ENCODE measurements at regions not wholly inside any gene's neighbourhood (a gene's known extent, or its start where the extent isn't known, plus 50 kb on each side); places are given as distances from the start of the nearest gene placed in this dataset.

DNA sequence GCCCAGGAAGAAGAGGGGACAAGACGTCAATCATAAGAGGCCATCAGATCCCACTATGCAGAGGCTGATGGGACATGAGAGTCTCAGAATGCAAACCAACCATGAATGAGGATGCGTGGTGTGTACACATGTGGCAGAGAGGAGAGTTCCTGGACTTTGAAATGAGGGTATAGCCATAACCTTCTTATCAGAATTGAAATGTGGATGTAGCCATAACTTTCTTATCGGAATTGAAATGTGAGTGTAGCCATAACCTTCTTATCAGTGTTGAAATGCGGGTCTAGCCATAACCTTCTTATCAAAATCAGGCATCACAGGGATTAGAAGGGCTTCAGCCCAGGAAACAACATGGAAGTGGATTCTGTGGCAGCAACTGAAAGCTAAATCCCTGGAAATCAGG is 415.5 kb upstream of the FAT1 start:
- DNase-seq: no peak

DNA sequence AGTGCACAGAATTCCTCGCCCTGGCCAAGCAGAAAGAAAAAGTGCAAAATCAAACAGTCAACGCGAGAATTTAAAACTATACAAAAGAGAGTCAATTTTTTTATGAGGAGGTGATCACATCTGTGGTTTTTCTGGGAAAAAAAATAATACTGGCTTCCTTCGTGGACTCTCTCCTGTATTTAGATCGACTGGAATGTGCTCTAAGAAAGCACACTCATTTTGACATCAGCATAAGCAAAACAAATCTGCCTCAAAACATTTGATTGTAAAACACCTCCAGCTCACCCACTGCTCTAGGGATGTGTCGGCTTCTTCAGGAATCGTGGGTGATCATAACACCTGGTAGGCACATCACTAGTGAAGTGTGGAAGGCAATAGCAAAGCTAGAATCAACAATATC is 417.4 kb upstream of the FAT1 start:
- no peak for DNase-seq

DNA sequence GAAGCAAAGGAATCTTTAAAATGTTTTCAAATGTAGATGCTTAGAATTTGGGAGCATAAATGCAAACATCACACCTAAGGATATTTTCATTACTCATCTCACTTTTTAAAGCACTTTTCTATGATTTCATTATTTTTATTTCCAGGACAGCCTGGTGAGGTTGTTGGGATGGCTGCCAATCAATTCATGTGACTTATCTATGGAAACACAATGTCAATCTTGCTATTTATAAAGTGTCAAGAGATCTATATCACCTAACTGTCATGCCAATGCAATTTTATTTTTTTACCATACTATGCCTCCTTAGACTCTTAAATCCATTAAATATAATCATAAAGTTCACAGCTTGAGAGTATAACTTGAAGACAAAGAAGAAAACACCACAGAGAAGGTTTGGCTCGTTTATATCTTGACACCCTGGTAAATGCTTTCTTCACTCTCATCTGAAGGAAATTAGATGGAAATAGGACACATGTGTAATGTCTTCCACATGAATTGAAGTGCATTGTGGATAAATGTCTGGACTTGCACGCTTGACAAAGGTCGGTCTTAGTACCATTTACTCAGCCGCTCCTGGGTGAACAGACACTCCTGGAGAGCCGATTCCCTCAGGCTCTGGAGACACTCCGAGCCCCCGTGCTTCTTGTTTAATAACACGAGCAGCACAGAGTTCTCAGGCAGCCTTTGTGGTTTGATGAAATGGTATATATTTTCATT is 425.7 kb upstream of the FAT1 start:
- no peak for DNase-seq

DNA sequence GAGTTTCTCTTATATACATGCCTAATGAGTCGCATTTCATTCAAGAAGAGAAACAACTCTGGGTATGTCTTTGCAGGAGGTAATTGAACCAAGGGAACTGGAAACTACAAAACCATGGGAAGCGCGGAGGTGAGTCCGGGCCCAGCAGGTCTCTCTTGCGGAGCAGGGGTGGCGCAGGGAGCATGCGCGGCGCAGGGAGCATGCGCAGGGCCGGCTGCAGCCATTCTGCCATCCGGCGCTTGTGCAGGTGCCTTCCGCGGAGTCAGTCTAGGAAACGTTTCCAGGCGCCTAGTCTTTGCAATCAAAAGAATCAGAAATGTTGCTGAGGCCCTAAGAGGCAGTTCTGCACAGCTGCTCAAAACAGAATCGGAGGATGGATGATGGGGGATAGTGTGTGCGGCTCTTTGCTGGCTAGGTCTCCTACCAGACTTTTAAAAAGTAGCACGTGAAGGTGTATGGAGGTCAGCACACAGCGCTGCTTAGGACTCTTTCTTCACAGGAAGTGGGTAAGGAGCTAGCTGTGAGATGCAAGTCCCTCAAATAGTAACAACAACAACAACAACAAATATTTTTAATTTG is 433.8 kb upstream of the FAT1 start:
- no peak for DNase-seq

DNA sequence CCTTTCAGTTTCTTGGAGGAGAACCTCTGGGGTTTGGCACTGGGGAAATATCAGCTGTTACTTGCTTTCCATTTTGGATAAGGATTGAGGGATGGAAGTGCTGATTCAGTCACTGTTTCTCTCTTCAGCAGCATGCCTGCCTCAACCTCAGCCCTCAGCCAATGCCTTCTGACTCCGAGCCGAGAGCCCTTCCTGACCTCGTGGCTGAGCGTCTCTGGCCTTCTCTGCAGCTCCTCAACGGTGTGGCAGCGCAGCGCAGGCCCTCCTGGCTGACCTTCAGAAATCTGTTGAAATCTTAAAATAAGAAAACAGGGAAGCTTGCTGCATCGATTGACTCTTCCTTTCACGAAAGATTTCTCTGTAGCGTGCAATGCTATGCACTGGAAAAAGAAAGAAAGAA is 434.3 kb upstream of the FAT1 start:
- DNase-seq: no peak

DNA sequence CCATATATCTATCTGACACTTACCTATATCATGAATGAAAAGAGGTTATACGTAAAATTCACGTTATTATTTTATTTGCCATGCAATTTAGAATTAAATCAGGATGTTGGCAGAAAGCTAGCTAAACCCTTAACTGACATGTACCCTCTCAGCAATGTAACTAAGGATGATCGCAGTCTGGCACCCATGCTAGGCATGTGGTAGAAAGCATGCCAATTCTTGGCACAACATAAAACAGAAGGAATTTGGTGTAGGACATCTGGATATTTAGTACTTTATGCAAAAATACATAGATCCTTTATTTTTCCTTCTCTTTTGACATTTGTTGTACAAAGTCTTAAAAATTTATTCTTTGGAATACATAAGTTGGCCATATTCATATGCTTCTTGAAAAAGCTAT is 436.8 kb upstream of the FAT1 start:
- DNase-seq: no peak

DNA sequence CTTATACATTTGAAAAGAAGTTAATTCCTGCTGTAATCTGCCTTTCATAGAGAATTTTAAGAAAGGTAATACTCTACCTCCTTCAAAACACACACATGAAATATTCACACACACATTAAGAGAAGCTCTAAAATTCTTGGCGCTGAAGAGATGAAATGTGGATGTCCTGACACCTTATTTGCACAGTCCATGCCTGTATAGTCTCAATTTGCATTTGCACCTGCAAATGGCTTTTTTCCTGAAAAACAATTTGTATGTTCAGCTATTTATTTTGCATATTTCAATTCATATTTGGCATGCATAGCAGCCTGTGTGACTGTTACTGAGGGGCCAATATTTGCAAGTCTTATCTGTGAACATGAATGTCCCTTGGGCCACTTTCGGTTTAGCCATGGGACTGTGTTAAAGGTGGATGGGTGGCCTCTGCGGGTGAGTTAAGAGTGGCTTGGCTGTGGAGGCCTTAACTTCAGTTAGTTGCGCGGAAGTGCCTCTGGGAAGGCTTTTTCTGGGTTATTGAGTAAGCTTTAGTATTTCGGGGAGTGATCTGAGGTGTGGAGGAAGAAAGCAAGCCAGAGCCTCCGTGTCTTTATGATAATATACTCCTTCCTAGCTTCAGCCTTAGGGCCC is 443.3 kb upstream of the FAT1 start:
- no peak for DNase-seq

DNA sequence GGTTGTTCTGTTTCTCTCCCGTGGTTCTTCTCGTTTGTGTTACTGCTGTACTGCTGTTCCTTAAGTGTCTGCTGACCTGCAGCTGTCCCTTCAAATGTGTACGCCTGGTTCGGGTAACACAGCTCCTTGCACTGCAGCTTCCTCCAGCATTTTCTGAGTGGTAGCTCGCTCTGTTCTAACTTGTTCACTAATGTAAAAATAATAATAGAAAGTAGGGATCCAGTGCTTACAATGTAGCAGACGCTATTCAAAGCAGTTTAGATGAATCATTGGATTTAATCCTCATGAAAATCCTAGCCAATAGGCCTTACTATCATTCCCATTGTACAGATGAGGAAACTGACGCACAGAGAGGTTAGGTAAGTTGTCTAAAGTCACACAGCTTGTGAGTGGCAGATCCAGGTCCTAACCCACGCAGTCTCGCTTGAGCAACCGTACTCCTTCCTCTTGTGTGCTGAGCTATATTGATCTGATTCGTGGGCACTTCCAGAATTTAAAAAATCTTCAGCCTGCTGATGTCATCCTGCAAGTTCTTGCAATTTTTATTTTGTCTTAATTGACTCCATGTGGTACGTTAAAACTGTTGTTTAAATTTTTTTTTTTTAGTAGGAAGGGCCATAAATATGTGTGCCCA is 448.2 kb upstream of the FAT1 start:
- no peak for DNase-seq

DNA sequence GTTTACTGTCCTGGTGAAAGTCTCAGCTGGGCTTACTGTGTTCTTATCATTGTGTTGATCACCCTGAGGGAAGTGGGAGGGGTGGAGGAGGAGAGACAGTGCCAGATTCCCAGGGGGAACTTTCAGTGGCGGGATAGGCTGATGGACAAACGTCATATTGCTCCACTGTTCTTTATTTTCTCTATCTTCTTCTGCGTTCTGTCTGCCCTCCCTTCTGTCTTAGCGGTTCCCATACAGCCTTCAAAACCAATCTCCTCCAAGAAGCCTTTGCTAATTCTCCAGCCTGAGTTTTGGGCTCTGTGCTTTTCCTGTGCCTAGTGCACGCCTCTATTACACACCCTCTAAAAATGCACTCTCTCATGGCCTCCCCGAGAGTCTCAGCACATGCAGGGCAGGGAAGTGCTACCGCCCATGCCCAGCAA is 448.7 kb upstream of the FAT1 start:
- DNase-seq: no peak

DNA sequence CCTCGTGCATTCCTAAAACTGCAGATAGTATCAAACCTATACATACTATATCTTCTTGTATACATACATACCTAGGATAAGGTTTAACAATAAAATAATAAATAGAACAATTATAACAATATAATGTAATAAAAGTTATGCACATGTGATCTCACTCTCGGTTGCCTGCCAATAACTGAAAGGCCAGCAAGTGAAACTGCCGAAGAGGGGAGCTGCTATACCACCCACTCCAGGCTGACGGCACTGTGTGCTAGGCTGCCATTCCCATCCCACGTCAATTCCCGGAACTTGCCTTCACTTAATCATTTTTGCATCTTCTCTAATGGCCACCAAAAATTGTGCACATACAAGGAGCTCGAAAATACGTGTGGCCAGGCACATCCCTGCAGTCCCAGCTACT is 451.1 kb upstream of the FAT1 start:
- no peak for DNase-seq

DNA sequence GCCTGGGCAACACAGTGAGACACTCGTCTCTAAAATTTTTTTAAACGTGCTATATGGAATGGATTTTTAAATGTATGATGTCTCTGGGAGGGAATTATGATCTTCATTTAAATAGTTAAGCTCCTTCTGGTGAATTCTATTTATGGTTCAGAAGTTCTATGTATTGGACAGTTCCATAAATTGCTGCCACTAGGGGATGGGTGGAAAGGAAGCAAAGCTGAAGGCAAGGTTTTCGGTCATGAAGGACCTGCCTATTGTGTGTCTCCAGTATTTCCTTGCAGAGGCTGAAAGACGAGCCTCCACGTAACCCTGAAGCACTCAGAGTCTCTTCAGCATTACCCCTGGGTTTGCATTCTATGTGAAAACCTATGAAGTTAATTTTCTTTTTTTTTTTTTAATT is 451.5 kb upstream of the FAT1 start:
- DNase-seq: no peak

DNA sequence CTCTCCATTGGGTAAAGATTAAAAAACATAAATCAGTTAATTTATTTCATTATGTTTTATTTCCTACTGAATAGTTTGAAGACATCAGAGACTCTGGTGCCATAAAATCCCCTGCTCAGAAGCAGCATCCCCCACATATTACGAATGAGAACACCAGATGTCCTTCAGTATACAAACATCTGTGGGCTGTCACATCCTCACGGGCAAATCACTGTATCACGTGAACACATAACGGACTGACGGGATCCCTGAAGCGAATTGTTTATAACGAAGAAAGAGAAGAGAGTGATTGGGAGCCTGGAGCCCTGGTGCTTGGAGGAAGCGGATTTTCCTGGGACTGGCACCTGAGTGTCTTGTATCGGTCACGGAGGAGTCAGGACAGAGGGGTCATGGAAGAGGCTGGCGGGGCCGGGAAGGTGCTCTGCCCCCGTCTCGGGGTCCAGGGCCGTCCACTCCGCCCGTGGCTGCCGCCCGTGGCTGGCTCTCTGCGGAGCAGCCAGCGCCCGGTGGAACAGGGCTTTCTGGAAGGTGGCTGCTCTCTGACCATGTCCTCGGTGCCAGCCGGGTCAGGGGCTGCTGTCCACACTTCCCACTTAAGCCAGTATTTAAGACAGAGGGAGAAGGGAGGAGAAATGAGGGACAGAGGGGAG is 452.7 kb upstream of the FAT1 start:
- DNase-seq: no peak

DNA sequence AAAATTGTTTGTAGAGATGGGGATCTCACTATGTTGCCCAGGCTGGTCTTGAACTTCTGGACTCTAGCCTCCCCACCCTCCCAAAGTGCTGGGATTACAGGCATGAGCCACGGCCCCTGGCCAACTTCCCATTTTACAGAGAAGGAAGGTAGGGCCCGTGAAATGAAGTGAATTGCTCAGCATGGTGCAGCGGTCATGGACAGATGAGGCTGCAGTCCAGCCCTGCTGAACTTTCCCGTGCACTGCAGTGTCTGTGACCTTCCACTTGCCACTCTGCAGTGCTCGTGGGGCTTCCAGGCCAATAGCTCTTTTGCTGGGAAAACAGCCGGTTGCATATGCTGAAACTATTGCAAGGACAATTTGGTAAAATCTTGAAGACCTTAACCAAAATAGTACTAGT is 454.4 kb upstream of the FAT1 start:
- no peak for DNase-seq

DNA sequence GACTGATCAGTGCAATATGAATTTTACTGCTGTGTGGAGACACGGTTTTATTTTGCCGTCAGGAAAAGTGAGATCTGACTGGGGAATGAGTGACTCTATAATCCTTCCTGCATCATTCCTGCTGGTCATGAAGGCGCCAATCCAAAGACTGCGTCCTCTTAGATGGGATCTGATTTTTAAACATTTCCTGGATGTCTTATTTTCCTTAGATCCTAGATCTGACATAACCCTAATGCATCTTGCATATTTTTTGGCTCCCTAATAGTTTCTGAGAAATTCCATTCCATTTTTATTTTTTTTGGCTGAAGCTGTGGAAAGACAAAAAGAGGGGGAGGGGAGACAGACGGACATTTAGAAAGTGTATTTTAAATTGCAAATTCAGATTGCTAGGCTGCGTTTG is 454.9 kb upstream of the FAT1 start:
- no peak for DNase-seq

DNA sequence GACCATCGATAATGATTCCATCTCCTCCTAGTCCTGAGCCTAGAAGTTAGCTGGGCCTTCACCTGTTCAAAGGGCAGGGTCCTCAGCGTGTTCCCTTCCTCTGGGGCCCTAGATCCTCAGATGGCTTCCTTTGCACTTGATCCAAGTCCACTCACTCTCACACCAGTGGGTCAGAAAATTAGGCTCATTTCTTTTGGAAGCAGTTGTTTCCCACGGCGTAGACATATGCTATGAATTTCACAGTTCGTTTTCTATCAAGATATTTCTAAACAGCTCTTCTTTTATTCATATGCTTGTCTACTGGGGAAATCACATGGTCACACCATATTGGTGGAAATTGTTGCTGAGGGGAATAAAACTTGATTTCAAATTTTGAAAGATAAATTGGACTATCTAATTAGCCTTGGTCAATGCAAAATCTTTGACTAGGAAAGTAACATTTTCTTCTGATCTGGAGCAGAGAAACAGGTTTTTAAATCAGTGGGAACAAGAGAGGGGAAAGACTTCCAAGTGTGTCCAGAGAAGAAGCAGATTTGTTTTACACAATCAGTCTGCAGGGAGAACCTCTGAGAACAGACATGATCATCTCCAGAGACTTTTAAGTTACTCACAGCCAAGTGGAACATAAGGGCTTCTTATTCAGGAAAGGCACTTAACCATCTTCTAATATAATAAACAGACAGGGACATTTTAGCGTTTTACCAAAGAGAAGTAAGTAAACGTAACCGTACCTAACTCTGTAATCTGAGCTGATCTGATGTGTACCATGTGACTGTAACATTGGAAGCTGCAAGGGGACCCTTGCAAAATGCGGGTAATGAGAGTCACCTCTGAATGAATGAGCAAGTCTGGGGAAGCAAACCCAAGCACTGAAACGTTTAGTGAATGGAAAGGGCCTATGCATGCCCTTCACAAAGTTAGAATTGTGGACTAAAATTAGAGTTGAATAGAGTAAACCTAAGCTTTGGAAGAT is 455.7 kb upstream of the FAT1 start:
- DNase-seq: no peak

DNA sequence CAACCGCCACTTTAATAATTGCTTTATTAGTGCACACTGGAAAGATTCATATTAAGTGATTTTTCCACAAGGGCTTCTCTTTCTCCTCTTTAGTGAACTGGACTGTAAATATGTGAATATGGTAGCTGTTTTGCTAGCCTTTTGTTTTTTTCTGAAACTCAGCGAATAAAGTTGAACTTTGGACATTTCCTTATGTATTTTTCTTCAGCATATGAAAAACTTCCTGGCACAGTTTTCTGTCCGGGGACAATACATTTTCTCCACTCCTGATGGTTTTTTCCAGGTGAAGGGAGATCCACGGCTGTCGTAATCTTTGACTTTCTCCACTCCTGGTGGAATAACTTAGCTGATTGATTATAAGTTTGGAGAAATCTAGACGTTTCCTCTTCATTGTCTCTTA is 457.4 kb upstream of the FAT1 start:
- no peak for DNase-seq

DNA sequence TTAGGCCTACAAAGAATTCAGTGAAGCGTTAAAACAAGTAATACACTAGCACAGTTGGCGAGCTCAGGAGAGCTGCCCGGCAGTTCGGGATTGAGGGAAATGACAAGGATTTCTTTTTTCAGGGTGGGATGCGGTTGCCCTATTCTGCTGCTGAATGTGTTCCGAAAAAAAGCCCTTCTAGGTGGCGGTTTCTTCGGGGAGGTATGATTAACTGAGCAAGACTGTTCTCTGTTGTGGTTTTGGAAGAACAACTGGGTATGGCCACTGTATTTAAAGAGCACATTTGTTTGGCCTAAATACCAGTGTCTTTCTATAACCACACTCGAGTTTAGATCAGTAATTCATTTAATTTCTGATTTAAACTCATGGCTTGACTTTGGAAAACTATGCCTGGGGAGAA is 459.7 kb upstream of the FAT1 start:
- DNase-seq: no peak

DNA sequence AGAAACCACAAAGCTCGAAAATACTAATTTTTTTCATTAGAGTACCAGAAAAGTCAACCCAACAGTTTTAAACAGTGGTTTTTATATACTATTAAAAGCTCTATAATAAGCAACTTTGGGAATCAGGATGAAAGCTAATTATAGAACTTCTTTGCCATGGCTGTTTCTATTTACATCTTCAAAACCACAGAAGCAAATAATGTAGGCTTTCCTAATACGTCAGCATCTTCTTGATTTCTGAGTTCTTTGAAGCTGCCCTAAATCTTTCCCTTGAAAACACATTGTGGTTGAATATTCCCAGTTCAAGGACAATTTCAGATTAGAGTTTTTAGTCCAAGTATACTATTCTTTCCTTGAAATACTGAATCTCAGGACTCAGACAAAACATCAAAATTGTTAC is 460.2 kb upstream of the FAT1 start:
- DNase-seq: no peak

DNA sequence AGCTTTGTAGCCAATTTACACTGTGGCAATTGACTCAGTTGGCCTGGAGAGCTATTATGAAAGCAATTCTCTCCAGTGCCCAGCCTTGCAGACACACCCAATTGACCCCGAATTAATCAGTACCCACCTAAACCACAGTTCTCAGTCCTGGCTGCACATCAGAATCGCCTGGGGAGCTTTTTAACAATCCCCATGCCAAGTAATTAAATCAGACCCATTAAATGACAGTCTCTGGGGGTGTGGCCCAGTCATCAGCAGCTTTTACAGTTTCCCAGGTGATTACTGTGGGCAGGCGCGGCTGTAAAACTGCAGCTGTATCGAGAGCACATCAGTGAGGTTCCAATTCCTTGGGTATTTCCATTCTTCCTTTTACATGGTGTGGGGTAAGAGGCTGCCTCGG is 460.9 kb upstream of the FAT1 start:
- DNase-seq: no peak

DNA sequence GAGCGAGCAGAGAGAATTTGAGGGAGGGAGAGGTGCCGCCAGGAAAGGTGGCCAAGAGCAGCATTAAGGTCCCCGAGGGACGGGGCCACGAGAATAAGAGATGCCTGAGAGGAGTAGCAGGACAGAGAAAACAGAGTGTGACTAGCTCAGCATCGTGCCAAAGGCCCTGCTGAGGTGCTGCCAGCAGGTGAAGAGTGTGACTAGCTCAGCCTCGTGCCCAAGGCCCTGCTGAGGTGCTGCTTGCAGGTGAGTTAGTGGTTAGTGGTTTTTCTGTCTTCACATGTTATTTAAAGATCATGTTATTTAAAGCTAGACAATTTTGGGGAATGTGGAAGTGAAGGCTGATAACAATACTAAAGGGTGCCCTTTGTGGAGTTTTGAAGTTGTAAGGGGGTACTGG is 464.5 kb upstream of the FAT1 start:
- DNase-seq: no peak

DNA sequence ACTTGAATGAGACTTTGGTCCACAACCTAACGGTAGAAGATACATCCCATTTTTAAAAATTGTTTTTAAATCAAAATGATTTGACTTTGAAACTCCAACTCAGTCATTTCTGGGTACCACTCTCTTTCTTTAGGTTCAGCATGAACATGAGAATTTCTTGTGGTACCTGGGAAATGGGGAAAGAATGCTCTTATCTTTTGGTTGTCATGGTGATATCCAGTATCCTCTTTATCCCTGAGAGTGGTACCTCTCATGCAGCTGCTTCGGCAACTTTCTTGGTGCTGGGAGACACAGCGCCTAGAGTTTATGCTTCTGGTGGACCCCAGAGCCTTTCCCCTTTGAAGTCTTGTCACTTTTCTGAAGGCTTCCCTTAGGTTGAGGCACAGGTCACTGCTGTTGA is 465.1 kb upstream of the FAT1 start:
- no peak for DNase-seq

DNA sequence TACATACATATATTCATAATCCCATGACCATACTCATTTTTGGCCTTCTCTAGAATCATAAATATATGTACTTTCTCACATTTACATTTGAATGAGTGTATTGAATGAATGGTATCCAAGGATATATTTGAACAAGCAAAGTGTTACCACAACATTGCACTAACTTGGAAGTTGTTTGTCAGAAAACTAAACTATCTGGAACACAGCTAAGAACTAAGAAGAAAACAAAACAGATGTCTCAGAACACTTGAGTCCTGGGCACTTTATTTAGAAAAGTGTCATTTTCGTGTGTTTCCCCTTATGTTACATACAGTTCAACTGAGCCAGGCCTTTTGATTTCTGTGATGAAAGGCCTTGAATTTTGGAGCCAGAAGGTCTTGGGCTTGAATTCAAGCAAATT is 466.7 kb upstream of the FAT1 start:
- DNase-seq: no peak

DNA sequence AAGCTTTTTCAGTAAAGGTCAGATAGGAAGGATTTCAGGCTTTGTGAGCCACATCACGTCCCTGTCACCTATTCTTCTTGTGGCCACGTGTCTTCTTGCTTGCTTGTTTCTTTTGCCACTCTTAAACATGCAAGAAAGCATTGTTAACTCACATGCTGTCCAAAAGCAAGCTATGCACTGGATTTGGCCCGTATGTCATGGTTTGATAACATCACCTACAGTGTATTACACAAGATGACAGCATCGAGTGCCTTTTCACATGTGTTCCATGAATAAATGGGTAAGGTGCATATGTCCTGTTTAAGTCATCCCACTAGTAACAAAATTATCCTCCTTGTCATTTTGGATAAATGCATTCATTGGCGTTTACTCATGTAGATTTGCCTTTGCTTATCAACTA is 468.0 kb upstream of the FAT1 start:
- DNase-seq: no peak
